ENCODE measurements at regions not wholly inside any gene's neighbourhood (a gene's known extent, or its start where the extent isn't known, plus 50 kb on each side); places are given as distances from the start of the nearest gene placed in this dataset.

DNA sequence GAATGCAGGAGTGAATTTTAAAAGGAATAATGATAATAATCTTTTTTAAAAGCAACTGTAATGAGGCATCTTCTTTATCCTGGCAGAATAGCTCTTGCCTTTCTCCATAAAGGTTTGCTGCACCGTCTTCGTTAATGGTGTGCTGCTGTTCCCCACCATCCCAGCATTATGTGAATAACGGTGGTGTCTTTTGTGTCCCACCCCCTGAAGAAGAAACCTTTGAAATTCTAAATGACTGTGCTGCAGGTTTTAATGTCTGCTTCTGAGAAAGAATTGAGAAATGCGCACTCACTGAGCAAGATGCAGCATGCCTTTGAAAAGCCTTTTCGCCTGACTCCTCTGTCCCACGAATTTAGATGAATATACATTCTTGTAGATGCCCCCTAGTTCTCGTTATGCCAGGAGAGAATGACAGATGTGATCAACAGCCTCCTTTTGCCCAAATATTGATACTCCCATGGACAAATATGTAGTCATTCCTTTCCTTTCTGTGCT is 246.1 kb upstream of the ZNF462 start:
- ChIA-PET CTCF (ENCODE audit: partially characterized antibody) (interaction anchor here (0.8 kb wide), 1 partner anchor 519 kb away, joined by 3 read pairs; no protein-coding TSS in a partner anchor), POLR2A (ENCODE audit: partially characterized antibody) (interaction anchor here (1.4 kb wide), 1 partner anchor 247 kb away, joined by 3 read pairs; no protein-coding TSS in a partner anchor)
- no peaks in the 10 kb centered on the region for H4K20me1 ChIP-seq (replicated peaks in 1 of 2; ENCODE audit: control insufficient read depth in 1 of 2, insufficient read depth in 2 of 2, low read length in 2 of 2)
- no peaks in the 10 kb centered on the region for H3K36me3 ChIP-seq (ENCODE audit: control insufficient read depth in 2 of 4, insufficient read depth in 4 of 4, low read length in 3 of 4)
- no peak overlapping the region for H3K9ac ChIP-seq (replicated peaks in 1 of 4; ENCODE audit: extremely low read depth in 1 of 4, low read depth in 3 of 4, low read length in 3 of 4)
- H3K4me1 ChIP-seq (replicated peaks in 1 of 4; ENCODE audit: control insufficient read depth in 3 of 4, insufficient read depth in 4 of 4, low read length in 3 of 4): peaks cover 4 to 15% (median 9%) of the 10 kb centered on the region in 4 experiments
- WGBS, 2 experiments (ENCODE audit: extremely low coverage in 1 of 2, insufficient coverage in 1 of 2, insufficient read length in 1 of 2, insufficient replicate concordance in 2 of 2, low coverage in 1 of 2, low lambda C conversion rate in 2 of 2, missing lambda C conversion rate in 1 of 2): 83% methylated on average over 7 of the region's 7 CpGs; no CpG with 5 or more reads in 1 of the 2 experiments
- no peaks in the 10 kb centered on the region; a peak in 1 of 7 replicates for H3K27me3 ChIP-seq (replicated peaks in 1 of 4; ENCODE audit: control insufficient read depth in 3 of 4, extremely low read depth in 1 of 4, insufficient read depth in 3 of 4, low read length in 3 of 4)
- H3K27ac ChIP-seq (ENCODE audit: low read depth, low read length): no peak overlapping the region
- no peak overlapping the region for H2BK120ac ChIP-seq (replicated peaks; ENCODE audit: low read depth, low read length)
- DNase-seq (ENCODE audit: low read depth in 1 of 2, low spot score in 2 of 2) (no peak), FAIRE-seq (no peak)
- H2BK5ac ChIP-seq (ENCODE audit: low read depth, low read length): no peak overlapping the region
- H3K23ac ChIP-seq (ENCODE audit: insufficient read length): no peak overlapping the region
- H4K5ac ChIP-seq (ENCODE audit: insufficient read length, low read depth, low read length): no peak overlapping the region
- no peak overlapping the region for H3K56ac ChIP-seq (replicated peaks; ENCODE audit: insufficient read length, low read depth, low read length)
- no peaks in the 10 kb centered on the region for H3K9me3 ChIP-seq (ENCODE audit: insufficient read depth in 2 of 2, low read depth in 1 of 2, low read length in 1 of 2)
- no peaks in the 10 kb centered on the region for H3K23me2 ChIP-seq (ENCODE audit: low read depth, low read length)
- TF ChIP-seq SIRT6 (IDR thresholded peaks at IDR 0.05; ENCODE audit: low read length): no peak
- no peak for TF ChIP-seq SIN3A (conservative IDR thresholded peaks at IDR 0.05 in 1 of 2, IDR thresholded peaks at IDR 0.05 in 1 of 2; ENCODE audit: low read depth in 1 of 2, low read length in 2 of 2)
- no peak for TF ChIP-seq POLR2A (IDR thresholded peaks at IDR 0.05; ENCODE audit: control extremely low read depth in 1 of 2, low read depth in 2 of 2, low read length in 2 of 2)
- TF ChIP-seq, protein P1, sequence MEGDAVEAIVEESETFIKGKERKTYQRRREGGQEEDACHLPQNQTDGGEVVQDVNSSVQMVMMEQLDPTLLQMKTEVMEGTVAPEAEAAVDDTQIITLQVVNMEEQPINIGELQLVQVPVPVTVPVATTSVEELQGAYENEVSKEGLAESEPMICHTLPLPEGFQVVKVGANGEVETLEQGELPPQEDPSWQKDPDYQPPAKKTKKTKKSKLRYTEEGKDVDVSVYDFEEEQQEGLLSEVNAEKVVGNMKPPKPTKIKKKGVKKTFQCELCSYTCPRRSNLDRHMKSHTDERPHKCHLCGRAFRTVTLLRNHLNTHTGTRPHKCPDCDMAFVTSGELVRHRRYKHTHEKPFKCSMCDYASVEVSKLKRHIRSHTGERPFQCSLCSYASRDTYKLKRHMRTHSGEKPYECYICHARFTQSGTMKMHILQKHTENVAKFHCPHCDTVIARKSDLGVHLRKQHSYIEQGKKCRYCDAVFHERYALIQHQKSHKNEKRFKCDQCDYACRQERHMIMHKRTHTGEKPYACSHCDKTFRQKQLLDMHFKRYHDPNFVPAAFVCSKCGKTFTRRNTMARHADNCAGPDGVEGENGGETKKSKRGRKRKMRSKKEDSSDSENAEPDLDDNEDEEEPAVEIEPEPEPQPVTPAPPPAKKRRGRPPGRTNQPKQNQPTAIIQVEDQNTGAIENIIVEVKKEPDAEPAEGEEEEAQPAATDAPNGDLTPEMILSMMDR (IDR thresholded peaks at IDR 0.05; ENCODE audit: control extremely low read depth in 1 of 3, insufficient read depth in 1 of 3, low read depth in 1 of 3, low read length in 3 of 3): no peak
- TF ChIP-seq CHD1 (IDR thresholded peaks at IDR 0.05; ENCODE audit: low read depth, low read length): no peak
- TF ChIP-seq CEBPB (IDR thresholded peaks at IDR 0.05; ENCODE audit: low read depth, low read length): no peak
- H3K4me2 ChIP-seq (ENCODE audit: insufficient read depth in 1 of 2, low read depth in 2 of 2, low read length in 2 of 2): no peak overlapping the region
- H2AFZ ChIP-seq (ENCODE audit: low read length): no peak overlapping the region
- H3K4ac ChIP-seq (replicated peaks; ENCODE audit: insufficient read length, low read depth, low read length): no peak overlapping the region
- H2BK20ac ChIP-seq (ENCODE audit: low read length): no peak overlapping the region
- H3K18ac ChIP-seq (ENCODE audit: extremely low read depth, low read length): no peak overlapping the region
- no peaks in the 10 kb centered on the region for H3K79me1 ChIP-seq (ENCODE audit: low read depth, low read length)
- H4K8ac ChIP-seq (ENCODE audit: extremely low read depth, insufficient read depth, low read length): no peak overlapping the region
- H3K14ac ChIP-seq (ENCODE audit: insufficient read length): no peak overlapping the region
- no peak overlapping the region for H3K4me3 ChIP-seq (ENCODE audit: extremely low read depth in 1 of 4, insufficient read depth in 2 of 4, low read depth in 3 of 4, low read length in 4 of 4)
- H3K79me2 ChIP-seq (ENCODE audit: control insufficient read depth in 1 of 2, insufficient read depth in 2 of 2, low read length in 2 of 2): no peaks in the 10 kb centered on the region
- no peak overlapping the region for H4K91ac ChIP-seq (replicated peaks; ENCODE audit: insufficient read length, low read length)
- no peak overlapping the region for H2BK12ac ChIP-seq (ENCODE audit: low read depth, low read length)
- H2BK15ac ChIP-seq (ENCODE audit: low read length): no peak overlapping the region
- no peak overlapping the region for H2AK5ac ChIP-seq (ENCODE audit: low read depth, low read length)

Measured in H1 (cell line).